WTC11 (cell line): ENCODE measurements at regions not wholly inside any gene's neighbourhood (a gene's known extent, or its start where the extent isn't known, plus 50 kb on each side); places are given as distances from the start of the nearest gene placed in this dataset.

Experiments
- ATAC-seq: fragments of 200-7000 bp; cut with Tn5 transposase; 2 replicates; pipeline ENCODE4 v1.10.0; 2021; ENCODE audit warnings: mild to moderate bottlenecking, moderate library complexity
- CTCF ChIA-PET: fragments of 300-600 bp; sonication (Branson Sonifier 250); formaldehyde crosslinking; loops from one replicate; lab custom pipeline; 2021; ENCODE audit warnings: antibody characterized with exemption; lab: Charles Lee
- POLR2A ChIA-PET: fragments of 350-600 bp; sonication (Branson Sonifier 250); formaldehyde crosslinking; loops from one replicate; lab custom pipeline; 2021; ENCODE audit warnings: antibody characterized with exemption; lab: Charles Lee
- DNase-seq: peaks from one replicate; pipeline ENCODE4 v3.0.0; 2021; ENCODE audit warnings: low spot score
- H3K27ac Mint-ChIP-seq: 2 replicates; pipeline ENCODE4 v1.8.0; 2021; ENCODE audit warnings: mixed read lengths
- H3K27me3 Mint-ChIP-seq: 2 replicates; pipeline ENCODE4 v1.8.0; 2021; ENCODE audit warnings: low read depth, mild to moderate bottlenecking, moderate library complexity, mixed read lengths
- H3K36me3 Mint-ChIP-seq: 2 replicates; pipeline ENCODE4 v1.8.0; 2021; ENCODE audit warnings: mixed read lengths
- H3K4me1 Mint-ChIP-seq: 2 replicates; pipeline ENCODE4 v1.8.0; 2022; ENCODE audit warnings: mixed read lengths
- H3K4me3 Mint-ChIP-seq: 2 replicates; pipeline ENCODE4 v1.8.0; 2021; ENCODE audit warnings: mild to moderate bottlenecking, moderate library complexity, mixed read lengths
- H3K9me3 Mint-ChIP-seq: 2 replicates; pipeline ENCODE4 v1.8.0; 2021; ENCODE audit warnings: mixed read lengths
- ATF3 ChIP-seq: sonication (generic); formaldehyde crosslinking; conservative IDR thresholded peaks from 2 replicates; pipeline ENCODE4 v1.8.1; 2022; ENCODE audit warnings: mild to moderate bottlenecking, missing genetic modification reagents
- CBFB ChIP-seq: sonication (generic); formaldehyde crosslinking; IDR thresholded peaks from 2 replicates; pipeline ENCODE4 v1.8.1; 2022; ENCODE audit warnings: mild to moderate bottlenecking, low read depth, missing genetic modification reagents
- CDX4 ChIP-seq: fragments of 250-450 bp; sonication (Bioruptor Pico); IDR thresholded peaks from 2 replicates; pipeline ENCODE4 v1.9.0; 2021; ENCODE audit warnings: moderate library complexity, mild to moderate bottlenecking, inconsistent platforms, borderline replicate concordance
- CREM ChIP-seq: sonication (generic); formaldehyde crosslinking; IDR thresholded peaks from 2 replicates; pipeline ENCODE4 v1.8.1; 2022; ENCODE audit warnings: mild to moderate bottlenecking, missing genetic modification reagents, moderate library complexity
- E2F5 ChIP-seq: sonication (generic); formaldehyde crosslinking; IDR thresholded peaks from 2 replicates; pipeline ENCODE4 v1.8.1; 2022; ENCODE audit warnings: mild to moderate bottlenecking, moderate library complexity, missing genetic modification reagents
- FOXK1 ChIP-seq: sonication (generic); formaldehyde crosslinking; IDR thresholded peaks from 2 replicates; pipeline ENCODE4 v1.8.0; 2022; ENCODE audit warnings: mild to moderate bottlenecking, moderate library complexity, missing genetic modification reagents
- FOXP4 ChIP-seq: sonication (generic); formaldehyde crosslinking; IDR thresholded peaks from 2 replicates; pipeline ENCODE4 v1.8.0; 2022; ENCODE audit warnings: mild to moderate bottlenecking, missing genetic modification reagents
- GRHL2 ChIP-seq: fragments of 250-450 bp; sonication (Bioruptor Pico); IDR thresholded peaks from 2 replicates; pipeline ENCODE4 v1.8.0; 2022; ENCODE audit warnings: mild to moderate bottlenecking, moderate library complexity; ENCODE audit not compliant: insufficient replicate concordance, severe bottlenecking
- HMGXB4 ChIP-seq: sonication (generic); formaldehyde crosslinking; IDR thresholded peaks from 2 replicates; pipeline ENCODE4 v1.8.1; 2023; ENCODE audit warnings: mild to moderate bottlenecking, moderate library complexity, missing genetic modification reagents
- JAZF1 ChIP-seq: fragments of 250-450 bp; sonication (Bioruptor Pico); IDR thresholded peaks from 2 replicates; pipeline ENCODE4 v1.9.0; 2021; ENCODE audit warnings: moderate library complexity, mild to moderate bottlenecking, inconsistent platforms
- NR1H2 ChIP-seq: sonication (generic); formaldehyde crosslinking; IDR thresholded peaks from 2 replicates; pipeline ENCODE4 v1.9.0; 2021; ENCODE audit warnings: mild to moderate bottlenecking, moderate library complexity, missing genetic modification reagents
- NR2C2 ChIP-seq: sonication (generic); formaldehyde crosslinking; IDR thresholded peaks from 2 replicates; pipeline ENCODE4 v1.8.0; 2022; ENCODE audit warnings: mild to moderate bottlenecking, missing genetic modification reagents
- SP1 ChIP-seq: sonication (generic); formaldehyde crosslinking; conservative IDR thresholded peaks from 2 replicates; pipeline ENCODE4 v1.8.1; 2022; ENCODE audit warnings: missing genetic modification reagents
- TCF7 ChIP-seq: sonication (generic); formaldehyde crosslinking; IDR thresholded peaks from 2 replicates; pipeline ENCODE4 v1.8.0; 2022; ENCODE audit warnings: mild to moderate bottlenecking, low read depth, missing genetic modification reagents, moderate library complexity
- TEAD4 ChIP-seq: sonication (generic); formaldehyde crosslinking; IDR thresholded peaks from 2 replicates; pipeline ENCODE4 v1.8.0; 2022; ENCODE audit warnings: mild to moderate bottlenecking, missing genetic modification reagents
- ZMAT4 ChIP-seq: fragments of 250-450 bp; sonication (Bioruptor Pico); IDR thresholded peaks from 2 replicates; pipeline ENCODE4 v1.9.0; 2021; ENCODE audit warnings: mild to moderate bottlenecking
- ZNF317 ChIP-seq: sonication (generic); formaldehyde crosslinking; IDR thresholded peaks from 2 replicates; pipeline ENCODE4 v1.8.1; 2023; ENCODE audit warnings: low read depth, mild to moderate bottlenecking, moderate library complexity, missing genetic modification reagents, borderline replicate concordance

- no peak overlapping the region for H3K27ac Mint-ChIP-seq
- no peak for ATAC-seq
Measured at GRCh38 chr4:22949161-22949855, 256.6 kb downstream of the GBA3 start.

GRCh38 chr4:22947851-22948250, 255.1 kb downstream of the GBA3 start:
- ChIA-PET CTCF (no interaction called here), POLR2A (no interaction called here)
- no peak for DNase-seq
- ATAC-seq = no peak
- peaks cover 17% of the 10 kb centered on the region for H3K4me1 Mint-ChIP-seq
- no peak overlapping the region for H3K27ac Mint-ChIP-seq
- H3K27me3 Mint-ChIP-seq = peaks cover 68% of the 10 kb centered on the region
- no peaks in the 10 kb centered on the region for H3K36me3 Mint-ChIP-seq
- H3K4me3 Mint-ChIP-seq = no peak overlapping the region
- no peaks in the 10 kb centered on the region for H3K9me3 Mint-ChIP-seq
- TF ChIP-seq TEAD4 (no peak), TCF7 (CRISPR knock-in tag) (no peak), NR1H2 (CRISPR knock-in tag) (no peak), FOXK1 (CRISPR knock-in tag) (no peak), CBFB (CRISPR knock-in tag) (no peak), E2F5 (no peak), ZNF317 (CRISPR knock-in tag) (no peak), HMGXB4 (no peak)
- TF ChIP-seq, all 79 proteins: peak for 0

More at GRCh38 chr4:22949161-22949855, 256.6 kb downstream of the GBA3 start:
- Mint-ChIP-seq H3K27me3 (peaks cover 53% of the 10 kb centered on the region), H3K4me1 (peaks cover 2% of the 10 kb centered on the region; the same call in 1 of the 2 replicates), H3K36me3 (no peaks in the 10 kb centered on the region), H3K9me3 (no peaks in the 10 kb centered on the region)
- DNase-seq = no peak
- ChIA-PET CTCF (no interaction called here), POLR2A (interaction anchor here (0.5 kb wide), 1 partner anchor 286 kb away, joined by 3 read pairs; no protein-coding TSS in a partner anchor)
- TF ChIP-seq CDX4 (CRISPR knock-in tag) (no peak), SP1 (CRISPR knock-in tag) (no peak), NR2C2 (CRISPR knock-in tag) (no peak)
- TF ChIP-seq, all 79 proteins: peak for 0
- no peak overlapping the region for H3K4me3 Mint-ChIP-seq

GRCh38 chr4:22942920-22943559, 250.3 kb downstream of the GBA3 start:
- Mint-ChIP-seq H3K27ac (no peak overlapping the region), H3K4me3 (peak overlapping the region; percentile 33; the same call in 1 of the 2 replicates)
- CTCF ChIA-PET = interaction anchor here (1.0 kb wide), 1 partner anchor 46 kb away, joined by 3 read pairs; no protein-coding TSS in a partner anchor

More at GRCh38 chr4:22942920-22943559, 250.3 kb downstream of the GBA3 start:
- Mint-ChIP-seq H3K36me3 (no peaks in the 10 kb centered on the region), H3K4me1 (peaks cover 27% of the 10 kb centered on the region), H3K9me3 (no peaks in the 10 kb centered on the region), H3K27me3 (peaks cover 98% of the 10 kb centered on the region)
- POLR2A ChIA-PET = interaction anchor here (0.5 kb wide), 1 partner anchor 71 kb away, joined by 3 read pairs; no protein-coding TSS in a partner anchor
- ATAC-seq (peak; percentile 81), DNase-seq (no peak)
- TF ChIP-seq FOXP4 = peak; percentile 22; the same call in 1 of the 2 replicates
- TF ChIP-seq CREM (CRISPR knock-in tag) = no peak
- TF ChIP-seq ZMAT4 (CRISPR knock-in tag) = peak; percentile 98
- no peak for TF ChIP-seq GRHL2 (CRISPR knock-in tag)
- no peak for TF ChIP-seq ATF3 (CRISPR knock-in tag)
- peak; percentile 66; the same call in 1 of the 2 replicates for TF ChIP-seq JAZF1 (CRISPR knock-in tag)
